ENCODE measurements at regions not wholly inside any gene's neighbourhood (a gene's known extent, or its start where the extent isn't known, plus 50 kb on each side); places are given as distances from the start of the nearest gene placed in this dataset.
"Not testable (repeated sequence)": the region's sequence is repeated elsewhere in the genome, so short reads cannot be mapped to it uniquely, and the experiment has no call there.

- no peak overlapping the region for H3K27ac ChIP-seq (replicated peaks)
- DNase-seq (ENCODE audit: low read depth in 1 of 2, low spot score in 1 of 2), result no peak
- no peak for TF ChIP-seq SPI1 (IDR thresholded peaks at IDR 0.05; ENCODE audit: borderline replicate concordance, low read depth)
- TF ChIP-seq REST (IDR thresholded peaks at IDR 0.05; ENCODE audit: insufficient replicate concordance, low read depth), result no peak
- no peak for TF ChIP-seq GABPA (IDR thresholded peaks at IDR 0.05; ENCODE audit: low read depth)
- no peak for TF ChIP-seq CTCF (IDR thresholded peaks at IDR 0.05; ENCODE audit: insufficient read depth, low read length)
- no peak for TF ChIP-seq POLR2AphosphoS5 (IDR thresholded peaks at IDR 0.05; ENCODE audit: low read depth)
- H3K27me3 ChIP-seq (ENCODE audit: insufficient read depth, poor library complexity, severe bottlenecking), result no peaks in the 10 kb centered on the region
- H3K4me3 ChIP-seq (replicated peaks; ENCODE audit: insufficient read depth, low read length), result no peak overlapping the region
Observed at GRCh38 chr2:226536410-226536809, 263.2 kb downstream of the IRS1 start.

- not testable (repeated sequence) for H3K4me3 ChIP-seq (replicated peaks; ENCODE audit: insufficient read depth, low read length); DNase-seq (ENCODE audit: low read depth in 1 of 2, low spot score in 1 of 2); H3K27ac ChIP-seq (replicated peaks); H3K27me3 ChIP-seq (ENCODE audit: insufficient read depth, poor library complexity, severe bottlenecking)
Observed at GRCh38 chr2:226532976-226533375, 266.6 kb downstream of the IRS1 start.

- no peak overlapping the region for H3K27ac ChIP-seq (replicated peaks)
- no peaks in the 10 kb centered on the region for H3K27me3 ChIP-seq (ENCODE audit: insufficient read depth, poor library complexity, severe bottlenecking)
- TF ChIP-seq GABPA (IDR thresholded peaks at IDR 0.05; ENCODE audit: low read depth) (no peak), REST (IDR thresholded peaks at IDR 0.05; ENCODE audit: insufficient replicate concordance, low read depth) (no peak), CTCF (IDR thresholded peaks at IDR 0.05; ENCODE audit: insufficient read depth, low read length) (no peak), SPI1 (IDR thresholded peaks at IDR 0.05; ENCODE audit: borderline replicate concordance, low read depth) (no peak), POLR2AphosphoS5 (IDR thresholded peaks at IDR 0.05; ENCODE audit: low read depth) (no peak)
- H3K4me3 ChIP-seq (replicated peaks; ENCODE audit: insufficient read depth, low read length), result no peak overlapping the region
- DNase-seq (ENCODE audit: low read depth in 1 of 2, low spot score in 1 of 2), result no peak
Observed at GRCh38 chr2:226531061-226531810, 268.4 kb downstream of the IRS1 start.

- H3K27me3 ChIP-seq (ENCODE audit: insufficient read depth, poor library complexity, severe bottlenecking), result no peaks in the 10 kb centered on the region
- no peak for TF ChIP-seq SPI1 (IDR thresholded peaks at IDR 0.05; ENCODE audit: borderline replicate concordance, low read depth)
- no peak for TF ChIP-seq REST (IDR thresholded peaks at IDR 0.05; ENCODE audit: insufficient replicate concordance, low read depth)
- no peak for TF ChIP-seq POLR2AphosphoS5 (IDR thresholded peaks at IDR 0.05; ENCODE audit: low read depth)
- TF ChIP-seq CTCF (IDR thresholded peaks at IDR 0.05; ENCODE audit: insufficient read depth, low read length), result no peak
- no peak for TF ChIP-seq GABPA (IDR thresholded peaks at IDR 0.05; ENCODE audit: low read depth)
- H3K4me3 ChIP-seq (replicated peaks; ENCODE audit: insufficient read depth, low read length), result no peak overlapping the region
- DNase-seq (ENCODE audit: low read depth in 1 of 2, low spot score in 1 of 2), result no peak
- H3K27ac ChIP-seq (replicated peaks), result no peak overlapping the region
Observed at GRCh38 chr2:226529556-226529955, 270.1 kb downstream of the IRS1 start.
